ENCODE measurements at regions not wholly inside any gene's neighbourhood (a gene's known extent, or its start where the extent isn't known, plus 50 kb on each side); places are given as distances from the start of the nearest gene placed in this dataset.
"Not testable (repeated sequence)": the region's sequence is repeated elsewhere in the genome, so short reads cannot be mapped to it uniquely, and the experiment has no call there.

DNA sequence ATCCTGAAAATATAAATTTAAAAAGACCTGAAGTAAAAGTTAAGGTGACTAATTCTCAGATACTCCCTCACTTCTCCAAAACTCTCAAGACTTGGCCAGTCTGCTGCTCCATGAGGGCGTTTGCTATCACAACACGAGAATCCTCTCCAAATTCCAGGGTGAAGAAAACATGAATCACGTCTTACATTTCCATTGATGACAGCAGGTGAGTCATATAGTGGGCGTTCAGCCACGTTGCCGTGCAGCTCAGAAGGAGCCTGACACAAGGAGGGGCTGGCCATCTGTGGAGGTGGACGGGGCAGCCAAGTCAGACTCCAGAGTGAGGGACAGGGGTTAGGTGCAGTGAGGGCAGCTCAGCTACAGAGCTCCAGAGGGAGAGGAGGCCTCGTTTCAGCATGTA, 555.1 kb upstream of the ADAMTS16 start:
- no peaks in the 10 kb centered on the region for H3K4me1 Mint-ChIP-seq (ENCODE audit: low read depth)
- H3K9me3 Mint-ChIP-seq, result peaks cover 33% of the 10 kb centered on the region
- H3K4me3 Mint-ChIP-seq, result no peak overlapping the region
- intact Hi-C loops (cut with micrococcal nuclease), result no loop called here
- H3K36me3 Mint-ChIP-seq (ENCODE audit: low read depth), result no peaks in the 10 kb centered on the region
- H3K27ac Mint-ChIP-seq, result no peak overlapping the region
- no peaks in the 10 kb centered on the region for H3K27me3 Mint-ChIP-seq

DNA sequence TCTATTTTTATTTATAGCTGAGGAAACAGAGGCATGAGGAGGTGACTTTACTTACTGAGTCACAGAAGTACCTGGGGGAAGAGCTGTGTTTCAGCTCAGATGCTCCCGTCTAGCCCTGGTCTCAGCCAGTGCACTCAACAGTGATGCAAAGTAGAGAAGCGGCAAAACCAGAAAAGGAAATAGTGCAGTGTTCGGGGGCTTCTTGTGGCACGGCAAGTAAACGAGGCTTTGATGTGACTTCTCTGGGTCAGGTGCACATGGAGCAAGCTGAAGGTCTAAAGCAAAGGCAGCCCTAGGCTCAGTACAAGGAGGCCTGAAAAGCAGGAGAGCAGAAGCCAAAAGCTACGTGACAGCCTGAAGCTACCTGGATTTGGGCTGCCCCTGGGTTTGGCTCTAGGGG, 526.7 kb upstream of the ADAMTS16 start:
- no peak overlapping the region for H3K4me3 Mint-ChIP-seq
- H3K27me3 Mint-ChIP-seq, result no peaks in the 10 kb centered on the region
- intact Hi-C loops (cut with micrococcal nuclease), result no loop called here
- no peaks in the 10 kb centered on the region for H3K36me3 Mint-ChIP-seq (ENCODE audit: low read depth)
- H3K27ac Mint-ChIP-seq, result no peak overlapping the region
- peaks cover 49% of the 10 kb centered on the region for H3K9me3 Mint-ChIP-seq
- H3K4me1 Mint-ChIP-seq (ENCODE audit: low read depth), result no peaks in the 10 kb centered on the region

DNA sequence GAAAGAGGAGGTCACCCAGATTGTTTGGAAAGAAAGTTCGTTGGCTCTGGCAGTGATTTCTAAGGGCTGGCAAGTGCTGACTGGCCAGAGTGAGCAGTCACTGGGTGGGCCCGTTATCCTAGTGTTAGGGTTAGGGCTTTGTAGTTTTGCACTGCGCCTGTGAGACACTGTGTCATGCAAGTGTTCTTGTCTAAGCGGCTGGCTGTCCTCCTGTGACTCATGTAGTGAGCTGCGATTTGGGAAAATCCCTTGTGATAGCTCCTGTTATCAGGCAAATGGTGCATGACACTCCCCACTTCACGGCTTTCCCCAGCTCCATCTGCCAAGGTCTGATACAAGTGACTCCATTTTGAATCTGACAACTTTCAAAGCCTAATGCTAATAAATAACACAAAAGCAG, 526.0 kb upstream of the ADAMTS16 start:
- Mint-ChIP-seq H3K4me1 (ENCODE audit: low read depth) (no peaks in the 10 kb centered on the region), H3K9me3 (peaks cover 42% of the 10 kb centered on the region), H3K36me3 (ENCODE audit: low read depth) (no peaks in the 10 kb centered on the region), H3K27ac (no peak overlapping the region), H3K4me3 (no peak overlapping the region), H3K27me3 (no peaks in the 10 kb centered on the region)
- intact Hi-C loops (cut with micrococcal nuclease), result no loop called here

DNA sequence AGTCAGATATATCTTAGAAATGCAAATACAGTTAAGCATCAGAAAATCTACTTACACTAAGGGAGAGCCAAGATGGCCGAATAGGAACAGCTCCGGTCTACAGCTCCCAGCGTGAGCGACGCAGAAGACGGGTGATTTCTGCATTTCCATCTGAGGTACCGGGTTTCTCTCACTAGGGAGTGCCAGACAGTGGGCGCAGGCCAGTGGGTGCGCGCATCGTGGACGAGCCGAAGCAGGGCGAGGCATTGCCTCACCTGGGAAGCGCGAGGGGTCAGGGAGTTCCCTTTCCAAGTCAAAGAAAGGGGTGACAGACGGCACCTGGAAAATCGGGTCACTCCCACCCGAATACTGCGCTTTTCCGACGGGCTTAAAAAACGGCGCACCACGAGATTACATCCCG, 524.8 kb upstream of the ADAMTS16 start:
- H3K4me3 Mint-ChIP-seq, result not testable (repeated sequence)

DNA sequence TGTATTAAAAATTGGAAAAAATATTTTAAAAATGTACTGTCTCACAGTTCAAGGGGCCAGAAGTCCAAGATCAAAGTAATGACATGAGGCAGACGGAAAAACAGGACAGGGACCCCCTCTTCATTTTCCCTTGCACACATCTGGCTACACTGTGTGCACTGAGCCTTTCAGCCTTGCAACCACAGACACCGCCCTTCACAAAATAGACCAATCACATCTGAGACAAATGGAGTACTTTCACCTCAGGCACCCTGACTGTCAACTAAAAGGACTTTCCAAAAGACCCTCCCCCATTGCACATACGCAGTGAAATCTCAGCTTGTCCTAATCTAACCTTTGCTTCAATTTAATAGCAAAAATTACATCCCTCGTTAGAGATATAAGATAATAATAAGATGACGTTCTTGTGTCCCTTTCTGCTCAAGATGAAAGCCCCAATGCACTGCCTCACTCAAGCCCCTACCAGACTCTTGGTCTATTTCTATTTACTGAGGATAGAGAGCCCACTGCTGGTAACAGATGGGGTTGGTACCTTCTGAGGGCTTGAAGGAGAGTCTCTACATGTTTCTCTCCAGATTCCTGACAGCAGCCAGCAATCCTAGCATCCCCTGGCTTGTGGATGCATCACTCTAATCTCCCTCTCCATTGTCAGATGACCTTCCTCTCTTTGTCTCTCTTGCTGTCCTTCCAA, 514.8 kb upstream of the ADAMTS16 start:
- Mint-ChIP-seq H3K27ac (no peak overlapping the region), H3K4me1 (ENCODE audit: low read depth) (no peaks in the 10 kb centered on the region), H3K27me3 (no peaks in the 10 kb centered on the region), H3K9me3 (no peaks in the 10 kb centered on the region), H3K36me3 (ENCODE audit: low read depth) (no peaks in the 10 kb centered on the region), H3K4me3 (no peak overlapping the region)
- intact Hi-C loops (cut with micrococcal nuclease), result no loop called here

More for the DNA sequence above, 524.8 kb upstream of the ADAMTS16 start:
- H3K27me3 Mint-ChIP-seq; intact Hi-C loops (cut with micrococcal nuclease); H3K36me3 Mint-ChIP-seq (ENCODE audit: low read depth); H3K27ac Mint-ChIP-seq; H3K4me1 Mint-ChIP-seq (ENCODE audit: low read depth): not testable (repeated sequence)
- peaks cover 37% of the 10 kb centered on the region for H3K9me3 Mint-ChIP-seq

DNA sequence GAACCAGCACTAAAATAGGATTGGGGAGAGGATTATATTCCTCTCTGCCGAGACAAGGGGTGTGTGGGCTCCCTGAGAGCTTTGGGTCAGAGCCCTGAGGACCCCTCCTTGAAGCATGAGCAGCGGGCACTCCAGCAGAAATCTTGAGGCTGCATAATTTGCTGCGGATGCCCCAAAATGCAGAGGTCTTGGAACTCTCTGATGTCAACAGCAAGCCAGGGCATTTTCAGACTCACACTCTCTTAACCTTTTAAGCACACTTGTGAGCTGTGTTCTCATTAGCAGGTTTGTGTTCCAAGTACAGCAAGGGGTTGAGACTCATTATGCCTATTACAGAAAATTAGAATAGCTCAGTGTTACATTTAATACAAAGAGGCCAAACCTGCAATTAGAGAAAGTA, 513.0 kb upstream of the ADAMTS16 start:
- H3K4me1 Mint-ChIP-seq (ENCODE audit: low read depth), result no peaks in the 10 kb centered on the region
- no peak overlapping the region for H3K27ac Mint-ChIP-seq
- intact Hi-C loops (cut with micrococcal nuclease), result no loop called here
- H3K36me3 Mint-ChIP-seq (ENCODE audit: low read depth), result no peaks in the 10 kb centered on the region
- no peaks in the 10 kb centered on the region for H3K27me3 Mint-ChIP-seq
- no peaks in the 10 kb centered on the region for H3K9me3 Mint-ChIP-seq
- no peak overlapping the region for H3K4me3 Mint-ChIP-seq

DNA sequence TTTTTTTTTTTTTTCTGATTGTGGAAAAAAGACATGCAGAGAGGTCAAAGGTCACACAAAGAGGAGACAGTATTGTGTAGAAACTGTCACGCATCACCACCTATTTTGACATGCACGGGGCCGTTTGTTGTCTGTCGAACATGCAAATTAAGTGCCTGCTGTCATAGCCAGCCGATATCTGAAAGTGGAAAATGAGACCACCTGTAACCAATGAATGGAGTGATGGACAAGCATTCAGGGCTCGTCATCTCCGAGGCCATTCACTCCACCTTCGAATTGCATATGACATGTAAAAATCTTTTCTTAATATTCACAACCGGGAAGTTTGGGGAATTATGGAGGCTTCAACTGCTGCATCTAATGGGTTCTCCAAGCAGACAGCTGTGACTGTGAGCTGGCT, 512.2 kb upstream of the ADAMTS16 start:
- H3K36me3 Mint-ChIP-seq (ENCODE audit: low read depth), result no peaks in the 10 kb centered on the region
- no peaks in the 10 kb centered on the region for H3K4me1 Mint-ChIP-seq (ENCODE audit: low read depth)
- no peak overlapping the region for H3K27ac Mint-ChIP-seq
- intact Hi-C loops (cut with micrococcal nuclease), result no loop called here
- no peak overlapping the region for H3K4me3 Mint-ChIP-seq
- no peaks in the 10 kb centered on the region for H3K27me3 Mint-ChIP-seq
- H3K9me3 Mint-ChIP-seq, result no peaks in the 10 kb centered on the region

DNA sequence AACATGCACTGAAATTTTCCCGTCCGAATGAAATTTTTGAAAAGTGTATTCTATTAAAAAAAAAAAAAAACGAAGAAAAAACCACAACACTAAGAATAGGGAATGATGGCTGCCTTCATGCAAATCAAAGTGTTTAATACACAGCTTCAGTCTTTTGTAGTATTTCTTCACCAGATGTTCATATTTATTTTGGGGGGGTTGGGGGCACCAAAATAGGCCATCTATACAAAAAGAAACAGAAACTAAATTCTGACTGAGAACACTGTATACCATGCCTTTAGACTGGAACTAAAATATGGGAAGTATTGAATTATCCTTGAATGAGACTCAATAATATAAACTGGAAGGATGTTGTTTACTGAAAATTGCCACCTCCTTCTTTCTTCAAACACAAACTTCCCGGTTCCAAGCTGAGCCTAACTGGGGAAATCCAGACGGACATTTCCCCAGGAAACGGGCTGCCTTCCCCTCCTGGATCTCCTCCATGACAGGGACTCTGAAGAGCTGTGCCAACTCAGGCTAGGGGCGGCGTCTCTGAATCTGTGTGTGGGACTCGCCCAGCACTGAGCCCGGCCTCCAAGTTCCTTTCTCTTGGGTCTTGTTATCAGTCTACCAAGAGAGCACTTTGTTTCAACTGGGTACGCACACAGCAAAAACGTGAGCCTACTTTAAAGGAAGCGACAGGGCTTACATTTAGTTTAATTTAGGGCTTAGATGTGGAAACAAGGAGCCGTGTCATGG, 511.3 kb upstream of the ADAMTS16 start:
- intact Hi-C loops (cut with micrococcal nuclease), result no loop called here
- Mint-ChIP-seq H3K9me3 (no peaks in the 10 kb centered on the region), H3K4me3 (no peak overlapping the region), H3K27me3 (no peaks in the 10 kb centered on the region), H3K4me1 (ENCODE audit: low read depth) (no peaks in the 10 kb centered on the region), H3K27ac (no peak overlapping the region), H3K36me3 (ENCODE audit: low read depth) (no peaks in the 10 kb centered on the region)

DNA sequence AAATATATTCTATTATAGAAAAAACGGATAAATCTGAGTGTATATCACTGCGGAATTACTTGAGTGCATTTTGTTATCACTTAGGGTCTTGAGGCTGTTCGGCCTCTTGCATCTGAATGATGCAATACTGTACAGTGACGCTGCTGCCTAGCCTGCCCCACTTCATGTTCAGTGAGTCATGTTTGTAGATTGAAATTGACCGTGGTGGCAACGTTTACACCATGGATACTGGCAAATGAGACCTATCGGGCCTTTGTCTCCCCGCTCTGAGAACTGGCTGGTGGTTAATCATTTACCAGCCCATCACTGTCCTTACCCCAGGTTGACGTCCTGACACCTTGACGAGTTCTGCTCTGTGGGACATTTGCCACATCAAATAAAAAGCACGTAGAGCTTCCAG, 510.1 kb upstream of the ADAMTS16 start:
- Mint-ChIP-seq H3K27me3 (no peaks in the 10 kb centered on the region), H3K27ac (no peak overlapping the region), H3K9me3 (no peaks in the 10 kb centered on the region), H3K36me3 (ENCODE audit: low read depth) (no peaks in the 10 kb centered on the region), H3K4me1 (ENCODE audit: low read depth) (no peaks in the 10 kb centered on the region), H3K4me3 (no peak overlapping the region)
- intact Hi-C loops (cut with micrococcal nuclease), result no loop called here

DNA sequence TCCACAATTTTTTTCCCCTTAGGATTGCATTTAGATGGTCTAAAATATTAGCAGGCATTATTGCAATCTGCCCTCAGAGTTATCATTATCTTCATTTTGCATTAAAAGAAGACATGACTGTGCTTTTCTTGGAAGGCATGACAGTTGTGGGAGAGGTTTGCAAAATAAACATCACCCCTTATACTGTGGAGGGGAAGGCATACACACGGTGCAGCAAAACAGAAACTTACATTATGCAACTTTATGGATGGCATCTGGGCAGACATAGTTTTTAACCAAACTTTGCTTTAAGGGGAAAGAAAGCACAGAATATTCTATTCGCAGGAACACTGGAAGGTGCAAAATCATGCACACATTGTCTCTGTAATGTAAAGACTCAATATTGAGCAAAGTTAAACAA, 505.8 kb upstream of the ADAMTS16 start:
- H3K4me3 Mint-ChIP-seq, result no peak overlapping the region
- H3K4me1 Mint-ChIP-seq (ENCODE audit: low read depth), result no peaks in the 10 kb centered on the region
- H3K36me3 Mint-ChIP-seq (ENCODE audit: low read depth), result no peaks in the 10 kb centered on the region
- H3K27ac Mint-ChIP-seq, result no peak overlapping the region
- H3K9me3 Mint-ChIP-seq, result no peaks in the 10 kb centered on the region
- intact Hi-C loops (cut with micrococcal nuclease), result no loop called here
- H3K27me3 Mint-ChIP-seq, result no peaks in the 10 kb centered on the region

DNA sequence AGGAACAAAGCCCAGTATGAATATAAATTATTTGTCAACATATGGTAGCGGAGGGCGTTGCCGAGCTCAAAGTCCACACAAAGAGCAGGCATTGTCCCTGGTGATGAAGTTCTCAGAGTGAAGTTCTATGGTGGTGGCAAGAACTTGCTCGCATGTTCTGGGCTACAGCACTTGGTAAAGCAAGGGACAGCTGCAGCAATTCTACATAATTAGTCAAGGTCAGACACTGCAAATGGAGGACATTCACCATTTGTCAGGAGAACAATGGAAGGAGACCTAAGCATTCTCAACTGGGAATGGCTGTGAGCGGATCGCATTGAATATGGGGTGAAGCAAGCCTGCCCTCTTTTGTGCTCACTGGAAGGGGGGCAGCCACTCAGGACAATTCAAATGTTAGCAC, 503.8 kb upstream of the ADAMTS16 start:
- no peaks in the 10 kb centered on the region for H3K4me1 Mint-ChIP-seq (ENCODE audit: low read depth)
- no peaks in the 10 kb centered on the region for H3K9me3 Mint-ChIP-seq
- H3K27ac Mint-ChIP-seq, result no peak overlapping the region
- H3K36me3 Mint-ChIP-seq (ENCODE audit: low read depth), result no peaks in the 10 kb centered on the region
- intact Hi-C loops (cut with micrococcal nuclease), result no loop called here
- H3K4me3 Mint-ChIP-seq, result no peak overlapping the region
- H3K27me3 Mint-ChIP-seq, result no peaks in the 10 kb centered on the region

DNA sequence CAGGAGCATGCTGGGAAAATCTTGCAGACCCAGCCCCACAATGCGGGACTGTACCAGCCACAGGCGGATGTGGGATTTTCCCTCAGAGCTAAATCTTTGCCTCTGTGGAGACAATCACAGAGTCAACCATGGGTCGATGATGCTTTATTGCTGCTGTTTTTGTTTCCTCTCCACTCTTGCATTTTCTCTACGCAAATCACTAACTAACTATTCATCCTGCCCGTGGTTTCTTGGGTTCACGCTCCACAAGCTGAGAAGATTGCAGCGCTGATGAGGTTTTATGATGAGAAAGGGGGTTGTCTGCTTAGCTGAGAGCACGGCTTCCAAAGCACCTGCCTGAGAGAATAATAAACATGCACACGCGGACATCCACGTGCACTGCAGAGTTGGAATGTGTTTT, 500.2 kb upstream of the ADAMTS16 start:
- Mint-ChIP-seq H3K9me3 (peaks cover 11% of the 10 kb centered on the region), H3K36me3 (ENCODE audit: low read depth) (no peaks in the 10 kb centered on the region), H3K27ac (no peak overlapping the region), H3K4me3 (no peak overlapping the region), H3K27me3 (no peaks in the 10 kb centered on the region), H3K4me1 (ENCODE audit: low read depth) (no peaks in the 10 kb centered on the region)
- intact Hi-C loops (cut with micrococcal nuclease), result no loop called here

DNA sequence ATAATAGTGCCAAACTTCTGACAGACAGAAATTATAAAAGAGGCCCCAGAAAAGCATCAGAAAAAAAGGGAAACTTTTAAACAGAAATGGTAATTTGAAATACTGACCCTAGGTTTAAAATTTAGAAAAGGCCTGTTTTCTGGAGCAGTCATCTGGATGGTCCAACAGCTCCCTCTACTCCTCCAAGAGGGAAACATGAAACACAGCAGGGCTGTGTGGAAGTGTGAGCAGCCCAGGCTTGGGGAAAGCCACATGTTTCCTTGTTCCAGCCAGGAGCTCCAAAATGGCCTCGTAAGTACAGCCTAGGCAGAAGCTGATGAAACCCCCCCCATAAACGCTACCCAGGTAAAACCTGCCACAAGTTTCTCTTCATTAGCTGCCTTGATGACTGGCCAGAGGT, 499.3 kb upstream of the ADAMTS16 start:
- Mint-ChIP-seq H3K27ac (no peak overlapping the region), H3K4me3 (no peak overlapping the region), H3K9me3 (peaks cover 11% of the 10 kb centered on the region), H3K27me3 (no peaks in the 10 kb centered on the region), H3K36me3 (ENCODE audit: low read depth) (no peaks in the 10 kb centered on the region), H3K4me1 (ENCODE audit: low read depth) (no peaks in the 10 kb centered on the region)
- intact Hi-C loops (cut with micrococcal nuclease), result no loop called here

DNA sequence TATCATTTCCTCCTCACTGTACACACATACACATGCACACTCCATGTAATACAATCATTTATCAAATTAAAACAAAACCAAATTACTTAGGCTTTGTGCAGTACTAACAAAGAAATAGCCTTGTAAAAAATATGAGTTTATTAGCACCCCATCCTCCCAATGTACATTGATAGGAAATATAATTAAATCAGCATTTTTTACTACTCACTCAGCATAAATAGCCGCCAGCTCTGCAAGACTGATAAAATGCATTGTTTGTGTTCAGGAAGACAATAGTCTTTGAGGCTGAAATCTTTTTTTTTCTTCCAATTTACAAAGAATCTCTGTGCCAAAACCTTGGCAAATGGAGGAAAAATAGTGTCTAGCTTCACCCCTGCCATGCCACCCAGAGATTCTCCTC, 497.6 kb upstream of the ADAMTS16 start:
- H3K27ac Mint-ChIP-seq, result no peak overlapping the region
- intact Hi-C loops (cut with micrococcal nuclease), result no loop called here

DNA sequence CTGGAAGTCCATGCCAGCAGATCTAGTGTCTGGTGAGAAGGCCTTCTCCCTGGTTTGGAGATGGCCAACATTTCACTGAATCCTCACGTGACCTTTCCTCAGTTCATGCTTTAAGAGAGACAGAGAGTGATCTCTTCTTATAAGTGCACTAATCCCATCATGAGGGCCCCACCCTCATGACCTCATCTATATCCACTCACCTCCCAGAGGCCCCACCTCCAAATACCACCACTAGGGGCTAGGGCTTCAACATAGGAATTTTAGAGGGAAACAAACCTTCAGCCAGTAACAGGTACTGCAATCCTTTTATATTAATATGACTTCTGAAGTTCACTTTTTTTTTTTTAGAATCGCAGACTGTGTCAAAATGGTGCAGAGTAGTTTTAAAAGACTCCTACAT, 496.9 kb upstream of the ADAMTS16 start:
- intact Hi-C loops (cut with micrococcal nuclease), result no loop called here
- Mint-ChIP-seq H3K4me1 (ENCODE audit: low read depth) (no peaks in the 10 kb centered on the region), H3K4me3 (no peak overlapping the region), H3K27me3 (no peaks in the 10 kb centered on the region), H3K9me3 (peaks cover 11% of the 10 kb centered on the region), H3K27ac (no peak overlapping the region), H3K36me3 (ENCODE audit: low read depth) (no peaks in the 10 kb centered on the region)

More for the DNA sequence above, 497.6 kb upstream of the ADAMTS16 start:
- H3K4me3 Mint-ChIP-seq, result no peak overlapping the region
- H3K4me1 Mint-ChIP-seq (ENCODE audit: low read depth), result no peaks in the 10 kb centered on the region
- H3K9me3 Mint-ChIP-seq, result peaks cover 11% of the 10 kb centered on the region
- no peaks in the 10 kb centered on the region for H3K27me3 Mint-ChIP-seq
- no peaks in the 10 kb centered on the region for H3K36me3 Mint-ChIP-seq (ENCODE audit: low read depth)
